GM19467 (cell line): ENCODE measurements at regions not wholly inside any gene's neighbourhood (a gene's known extent, or its start where the extent isn't known, plus 50 kb on each side); places are given as distances from the start of the nearest gene placed in this dataset.
"Not testable (repeated sequence)": the region's sequence is repeated elsewhere in the genome, so short reads cannot be mapped to it uniquely, and the experiment has no call there.

Experiments
- ATAC-seq: cut with Tn5 transposase; IDR thresholded peaks from one replicate; pipeline ENCODE4 v1.9.1; 2021; ENCODE audit warnings: mild to moderate bottlenecking, moderate library complexity; ENCODE audit not compliant: unreplicated experiment

GRCh38 chr6:71360556-71361335, 72.1 kb downstream of the OGFRL1 start:
- not testable (repeated sequence) for ATAC-seq

- ATAC-seq: no peak
These were observed 76.4 kb downstream of the OGFRL1 start for GRCh38 chr6:71364889-71365542.

DNA sequence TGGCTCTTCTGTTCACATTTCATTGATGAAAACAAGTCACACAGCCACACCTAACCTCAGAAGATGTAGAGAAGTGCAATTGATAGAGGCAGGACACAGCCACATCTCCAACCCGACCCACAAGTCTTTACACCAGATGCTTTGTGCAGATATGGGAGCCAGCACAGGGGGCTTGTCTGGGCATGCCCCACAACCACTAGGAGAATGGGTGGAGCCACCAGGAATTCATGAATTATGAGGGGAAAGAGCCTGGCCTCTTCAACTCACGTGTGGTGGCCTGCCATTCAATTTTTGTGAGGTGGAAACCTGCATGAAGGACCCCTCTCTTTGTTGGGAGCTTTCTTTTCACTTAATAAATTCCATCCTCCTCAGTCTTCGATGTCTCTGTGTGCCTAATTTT, 79.1 kb downstream of the OGFRL1 start:
- no peak for ATAC-seq

DNA sequence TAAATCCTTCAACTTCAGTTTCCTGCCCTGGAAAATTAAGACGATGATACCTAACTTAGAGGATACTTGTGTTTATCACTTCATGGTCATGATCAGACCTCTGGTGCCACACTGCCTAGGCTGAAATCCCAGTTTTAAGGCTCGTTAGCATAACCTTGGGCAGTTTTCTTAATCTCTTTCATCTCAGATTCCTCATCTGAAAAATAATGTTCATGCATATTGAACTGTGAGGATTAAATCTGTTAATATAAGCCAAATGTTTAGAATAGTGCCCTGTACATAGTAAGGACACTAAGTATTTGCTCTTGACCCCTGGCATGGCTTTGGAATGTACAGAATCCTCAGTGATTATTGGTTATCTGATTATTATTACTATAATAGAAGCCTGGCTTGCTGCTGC, 79.7 kb downstream of the OGFRL1 start:
- ATAC-seq: no peak

- ATAC-seq: no peak
These were observed 82.9 kb downstream of the OGFRL1 start for GRCh38 chr6:71371559-71371958.

DNA sequence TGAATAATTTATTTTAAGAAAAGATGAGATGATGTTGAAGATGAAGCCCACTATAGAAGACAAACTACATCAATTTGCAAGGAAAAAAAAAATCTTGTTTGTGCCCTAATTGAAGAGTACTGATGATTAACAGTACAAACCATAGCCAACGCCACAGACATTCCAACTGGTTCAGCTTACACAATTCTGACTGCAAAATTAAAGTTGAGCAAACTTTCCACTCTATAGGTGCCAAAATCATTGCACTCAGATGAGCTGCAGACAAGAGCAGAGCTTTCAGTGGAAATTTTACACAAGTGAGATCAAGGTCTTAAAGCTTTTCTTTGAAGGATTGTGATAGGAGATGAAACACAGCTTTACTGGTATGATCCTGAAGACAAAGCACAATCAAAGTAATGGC, 85.3 kb downstream of the OGFRL1 start:
- no peak for ATAC-seq

DNA sequence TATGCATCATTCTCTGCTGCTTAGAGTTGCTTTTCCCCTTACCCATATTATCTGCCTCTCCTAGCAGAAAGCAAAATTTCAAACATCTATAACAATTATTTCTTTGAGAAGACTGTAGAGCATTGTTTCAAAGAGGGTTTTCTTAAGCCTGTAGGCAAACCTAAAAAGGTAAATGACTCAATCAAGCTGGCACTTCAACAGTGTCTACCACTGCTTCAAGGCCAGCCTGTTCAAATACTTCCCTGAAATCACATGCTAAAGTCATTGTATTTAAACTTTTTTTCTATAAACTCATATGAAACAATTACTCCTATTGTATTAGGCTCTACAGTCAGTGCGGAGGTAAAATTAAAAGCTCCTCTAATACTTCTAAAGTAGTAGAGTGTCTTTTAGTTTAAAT, 87.1 kb downstream of the OGFRL1 start:
- ATAC-seq: no peak

- no peak for ATAC-seq
These were observed 88.2 kb downstream of the OGFRL1 start for GRCh38 chr6:71376830-71377229.

DNA sequence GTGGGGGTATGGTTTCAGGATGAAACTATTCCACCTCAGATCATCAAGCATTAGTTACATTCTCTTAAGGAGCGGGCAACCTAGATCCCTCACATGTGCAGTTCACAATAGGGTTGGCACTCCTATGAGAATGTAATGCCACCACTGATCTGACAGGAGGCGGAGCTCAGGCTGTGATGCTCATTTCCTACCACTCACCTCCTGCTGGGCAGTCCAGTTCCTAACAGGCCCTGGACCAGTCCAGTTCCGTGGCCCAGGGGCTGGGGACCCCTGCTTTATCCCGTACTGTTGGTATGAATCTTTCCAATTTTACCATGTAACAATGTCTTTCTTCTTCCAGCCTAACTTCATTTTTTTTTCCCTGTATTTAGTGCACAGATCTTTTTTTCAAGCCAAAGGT, 94.9 kb downstream of the OGFRL1 start:
- no peak for ATAC-seq

GRCh38 chr6:71383901-71384489, 95.4 kb downstream of the OGFRL1 start:
- no peak for ATAC-seq

DNA sequence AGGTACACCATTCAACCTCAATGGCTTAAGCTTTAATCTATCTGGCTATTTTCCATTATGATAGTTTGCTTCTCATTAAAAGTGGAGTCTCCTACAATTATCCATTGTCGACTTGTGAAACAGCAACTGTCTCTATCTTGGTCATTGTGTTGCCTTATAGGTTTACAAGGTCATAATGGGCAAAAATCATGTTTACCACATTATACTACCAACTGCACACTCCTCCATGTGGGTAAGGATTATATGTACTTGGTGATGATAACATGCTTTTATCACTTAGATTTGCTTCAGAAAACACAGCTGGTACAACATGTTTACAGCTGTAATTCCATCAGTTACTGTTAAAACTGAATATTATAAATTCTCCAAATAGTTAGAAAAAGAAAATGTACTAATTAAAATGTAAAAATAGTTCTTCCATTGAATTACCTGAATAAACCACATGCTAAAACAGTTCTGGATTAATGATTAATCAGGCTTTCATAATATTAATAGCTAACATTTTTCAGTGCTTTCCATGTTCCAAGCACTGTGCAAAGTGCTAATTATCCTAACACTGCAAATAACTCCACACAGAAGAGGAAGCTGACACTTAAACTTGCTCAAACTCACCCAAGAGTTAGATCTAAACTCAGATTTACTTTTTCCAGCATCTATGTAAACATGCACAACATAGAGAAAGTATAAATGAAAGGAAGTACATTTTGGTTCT, 96.7 kb downstream of the OGFRL1 start:
- ATAC-seq: no peak

- ATAC-seq: no peak
These were observed 97.6 kb downstream of the OGFRL1 start for GRCh38 chr6:71386215-71386614.

DNA sequence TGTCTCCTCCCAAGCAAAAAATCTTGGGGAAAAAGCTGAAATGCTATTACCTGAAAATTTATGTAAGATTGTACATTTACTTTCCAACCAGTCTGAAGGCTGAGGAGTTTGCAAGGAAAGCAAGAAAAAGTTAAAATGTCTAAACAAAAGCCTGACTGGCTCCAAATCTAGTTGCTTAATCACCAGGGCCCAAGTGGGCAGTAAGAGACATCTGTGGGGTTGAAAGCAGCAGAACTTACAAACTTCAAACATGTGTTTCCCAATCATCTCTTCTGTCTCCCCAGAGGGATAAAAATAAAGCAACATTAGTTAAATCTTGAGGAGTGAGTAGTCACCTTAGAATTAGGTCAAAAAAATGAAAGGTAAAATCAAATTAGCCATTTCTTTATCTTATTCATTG, 98.6 kb downstream of the OGFRL1 start:
- no peak for ATAC-seq

DNA sequence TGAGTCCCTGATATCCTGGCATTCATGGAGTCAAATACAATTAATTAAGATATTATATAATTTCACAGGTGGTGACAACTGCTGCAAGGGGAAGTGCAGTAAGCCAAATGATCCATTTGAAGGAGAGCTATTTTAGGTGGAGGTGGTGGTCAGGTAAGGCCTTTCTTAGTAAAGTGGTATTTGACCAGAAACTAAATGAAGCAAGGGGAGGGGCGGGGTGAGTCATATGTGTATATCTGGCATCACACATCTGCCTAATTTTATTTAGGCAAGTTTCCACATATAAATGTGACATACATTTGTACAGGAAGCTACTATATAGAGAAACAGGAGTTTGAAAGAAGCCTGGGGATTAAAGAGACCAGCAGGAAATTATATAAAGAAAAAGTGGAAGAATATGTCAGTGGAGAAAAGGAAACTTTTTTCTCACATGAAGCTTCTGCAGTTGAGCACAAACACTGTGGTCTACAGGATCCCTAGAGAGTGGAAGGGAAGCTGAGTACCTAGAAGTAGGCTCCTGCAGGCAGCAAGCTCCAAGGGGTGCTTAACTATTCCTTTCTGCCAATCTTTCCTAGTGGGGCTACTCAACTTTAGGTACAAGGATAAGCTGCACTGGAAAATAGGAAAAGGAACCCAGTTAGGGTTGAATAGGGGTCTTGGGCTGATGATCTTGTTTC, 99.6 kb downstream of the OGFRL1 start:
- ATAC-seq: no peak

- no peak for ATAC-seq
These were observed 100.4 kb downstream of the OGFRL1 start for GRCh38 chr6:71388856-71389527.

GRCh38 chr6:71391126-71391525, 102.5 kb downstream of the OGFRL1 start:
- ATAC-seq: no peak

DNA sequence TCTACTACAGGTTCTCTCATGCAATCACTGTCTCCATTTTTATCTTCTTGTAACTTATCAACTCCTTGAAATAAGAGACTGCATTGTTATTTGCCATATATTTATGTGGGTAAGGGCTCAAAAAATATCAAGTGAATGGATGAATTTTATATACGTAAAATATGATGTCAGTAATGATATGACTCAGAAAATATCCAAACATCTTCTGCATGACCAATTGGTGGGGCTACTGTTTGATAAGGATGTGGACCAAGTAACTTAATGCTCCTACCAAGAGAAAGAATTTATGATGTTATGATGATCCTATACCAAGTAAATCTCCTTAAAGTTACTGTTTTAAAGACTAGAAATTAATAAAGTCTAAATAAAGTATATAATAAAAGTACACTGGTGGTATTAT, 103.7 kb downstream of the OGFRL1 start:
- no peak for ATAC-seq

DNA sequence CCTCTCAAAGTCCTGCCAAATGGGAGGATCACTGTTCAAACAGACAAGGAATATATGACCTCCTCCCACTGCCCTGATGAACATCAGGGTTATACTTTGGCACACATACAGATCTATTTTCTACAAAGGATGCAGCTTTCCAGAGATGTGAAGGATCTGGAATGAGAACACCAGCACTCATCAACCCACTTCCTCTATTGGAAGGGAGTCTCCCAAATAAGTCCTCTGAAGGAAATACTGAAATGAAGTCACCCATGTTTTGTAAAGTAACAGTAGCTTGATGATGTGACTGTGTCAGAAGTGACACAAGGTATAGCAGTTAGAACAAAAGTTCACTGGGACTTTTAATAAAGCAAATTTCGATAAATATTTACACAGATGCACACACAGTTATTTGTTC, 104.9 kb downstream of the OGFRL1 start:
- ATAC-seq: no peak

DNA sequence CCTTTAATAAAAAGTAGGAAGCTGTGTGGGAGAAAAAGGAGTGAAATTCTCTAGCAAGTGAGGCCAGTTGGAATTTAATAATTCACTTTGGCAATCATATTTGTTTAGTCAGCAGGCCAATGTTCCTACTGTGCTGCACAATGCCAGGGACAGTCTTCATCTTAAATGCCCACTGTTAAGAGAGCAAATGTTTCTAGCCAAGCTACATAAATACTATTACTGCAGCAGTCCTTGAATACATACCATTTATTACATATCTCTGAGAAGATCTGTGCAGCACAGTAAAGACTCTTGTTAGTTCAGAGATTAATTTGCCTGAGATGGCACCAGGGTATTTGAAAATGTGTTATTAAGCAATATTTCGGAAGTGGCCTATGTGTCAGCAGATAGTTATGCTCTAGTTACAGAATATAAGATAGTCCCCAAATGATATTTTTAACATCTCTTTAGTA, 105.4 kb downstream of the OGFRL1 start:
- no peak for ATAC-seq

- ATAC-seq: no peak
These were observed 106.3 kb downstream of the OGFRL1 start for GRCh38 chr6:71394926-71395325.
